ENCODE measurements at regions not wholly inside any gene's neighbourhood (a gene's known extent, or its start where the extent isn't known, plus 50 kb on each side); places are given as distances from the start of the nearest gene placed in this dataset.

GRCh38 chr2:206379886-206380285 lies 63.4 kb upstream of the ADAM23 start:
- no peak overlapping the region for H3K27ac ChIP-seq (replicated peaks in 1 of 4)
- H3K9me3 ChIP-seq = peaks cover 0 to 22% (median 13%) of the 10 kb centered on the region in 4 donors
- H3K36me3 ChIP-seq = no peaks in the 10 kb centered on the region
- no peak for DNase-seq (ENCODE audit: extremely low spot score)
- H3K4me3 ChIP-seq = no peak overlapping the region
- H3K4me1 ChIP-seq = no peaks in the 10 kb centered on the region
- H3K27me3 ChIP-seq = no peaks in the 10 kb centered on the region
- WGBS = 38% methylated on average over 3 of the region's 3 CpGs
- TF ChIP-seq POLR2AphosphoS5 (IDR thresholded peaks at IDR 0.05) = no peak
- no peak for TF ChIP-seq EP300 (IDR thresholded peaks at IDR 0.05)
- TF ChIP-seq POLR2A (IDR thresholded peaks at IDR 0.05; ENCODE audit: low read depth) = no peak
- TF ChIP-seq CTCF (IDR thresholded peaks at IDR 0.05) = no peak
- intact Hi-C loops (cut with DNase I) = no loop called here

- intact Hi-C loops (cut with DNase I) = no loop called here
- H3K36me3 ChIP-seq = no peaks in the 10 kb centered on the region
- no peak overlapping the region for H3K4me3 ChIP-seq
- H3K9me3 ChIP-seq = peaks cover 0 to 18% (median 9%) of the 10 kb centered on the region in 4 donors
- H3K27ac ChIP-seq (replicated peaks in 1 of 4) = no peak overlapping the region
- H3K27me3 ChIP-seq = no peaks in the 10 kb centered on the region
- TF ChIP-seq POLR2A (IDR thresholded peaks at IDR 0.05; ENCODE audit: low read depth) (no peak), CTCF (IDR thresholded peaks at IDR 0.05) (no peak)
- 91% methylated on average over 2 of the region's 2 CpGs for WGBS
- H3K4me1 ChIP-seq = no peaks in the 10 kb centered on the region
- no peak for DNase-seq (ENCODE audit: extremely low spot score)
These were observed 61.5 kb upstream of the ADAM23 start for GRCh38 chr2:206381881-206382280.

GRCh38 chr2:206383669-206384068 lies 59.7 kb upstream of the ADAM23 start:
- Histone ChIP-seq H3K4me1 (no peaks in the 10 kb centered on the region), H3K27me3 (no peaks in the 10 kb centered on the region), H3K36me3 (no peaks in the 10 kb centered on the region), H3K27ac (replicated peaks in 1 of 4) (no peak overlapping the region), H3K4me3 (no peak overlapping the region), H3K9me3 (peaks cover 0 to 18% (median 9%) of the 10 kb centered on the region in 4 donors)
- no peak for DNase-seq (ENCODE audit: extremely low spot score)
- WGBS = 75% methylated on average over 2 of the region's 2 CpGs
- intact Hi-C loops (cut with DNase I) = no loop called here
- TF ChIP-seq CTCF (IDR thresholded peaks at IDR 0.05) = no peak
- no peak for TF ChIP-seq POLR2AphosphoS5 (IDR thresholded peaks at IDR 0.05)
- TF ChIP-seq POLR2A (IDR thresholded peaks at IDR 0.05; ENCODE audit: low read depth) = no peak
- TF ChIP-seq EP300 (IDR thresholded peaks at IDR 0.05) = no peak

- 85% methylated on average over 3 of the region's 3 CpGs for WGBS
- H3K36me3 ChIP-seq = no peaks in the 10 kb centered on the region
- no peaks in the 10 kb centered on the region for H3K27me3 ChIP-seq
- no peaks in the 10 kb centered on the region for H3K4me1 ChIP-seq
- H3K9me3 ChIP-seq = peaks cover 0 to 16% (median 8%) of the 10 kb centered on the region in 4 donors
- no peak for DNase-seq (ENCODE audit: extremely low spot score)
- TF ChIP-seq EP300 (IDR thresholded peaks at IDR 0.05) = no peak
- TF ChIP-seq POLR2A (IDR thresholded peaks at IDR 0.05; ENCODE audit: low read depth) = no peak
- no peak for TF ChIP-seq POLR2AphosphoS5 (IDR thresholded peaks at IDR 0.05)
- no peak for TF ChIP-seq CTCF (IDR thresholded peaks at IDR 0.05)
- no peak overlapping the region for H3K4me3 ChIP-seq
- H3K27ac ChIP-seq (replicated peaks in 1 of 4) = no peak overlapping the region
- intact Hi-C loops (cut with DNase I) = no loop called here
These were observed 55.5 kb upstream of the ADAM23 start for GRCh38 chr2:206387808-206388207.

- DNase-seq (ENCODE audit: extremely low spot score) = no peak
- H3K27me3 ChIP-seq = no peaks in the 10 kb centered on the region
- intact Hi-C loops (cut with DNase I) = no loop called here
- H3K36me3 ChIP-seq = no peaks in the 10 kb centered on the region
- H3K4me1 ChIP-seq = no peaks in the 10 kb centered on the region
- no peak overlapping the region for H3K27ac ChIP-seq (replicated peaks in 1 of 4)
- H3K9me3 ChIP-seq = peaks cover 0 to 11% (median 4%) of the 10 kb centered on the region in 4 donors
- TF ChIP-seq POLR2AphosphoS5 (IDR thresholded peaks at IDR 0.05) = no peak
- no peak for TF ChIP-seq POLR2A (IDR thresholded peaks at IDR 0.05; ENCODE audit: low read depth)
- TF ChIP-seq EP300 (IDR thresholded peaks at IDR 0.05) = no peak
- no peak for TF ChIP-seq CTCF (IDR thresholded peaks at IDR 0.05)
- no peak overlapping the region for H3K4me3 ChIP-seq
These were observed 54.6 kb upstream of the ADAM23 start for GRCh38 chr2:206388698-206389097.
